Hepatocyte (in vitro differentiated cells): ENCODE measurements at regions not wholly inside any gene's neighbourhood (a gene's known extent, or its start where the extent isn't known, plus 50 kb on each side); places are given as distances from the start of the nearest gene placed in this dataset.

Experiments
- DNase-seq: peaks from one replicate; pipeline ENCODE4 v3.0.0-alpha.2; 2016; ENCODE audit warnings: low spot score
- H2AFZ ChIP-seq: fragments of 200-600 bp; sonication (generic); 2 replicates; pipeline ENCODE4 v1.6.0; 2016; ENCODE audit warnings: antibody characterized with exemption, mild to moderate bottlenecking
- H3K27ac ChIP-seq: fragments of 200-600 bp; sonication (generic); 2 replicates; pipeline ENCODE4 v1.5.1; 2016; ENCODE audit warnings: mild to moderate bottlenecking
- H3K27me3 ChIP-seq: fragments of 200-600 bp; sonication (generic); 2 replicates; pipeline ENCODE4 v1.6.1; 2016
- H3K36me3 ChIP-seq: fragments of 200-600 bp; sonication (generic); replicated peaks from 2 replicates; pipeline ENCODE4 v1.5.1; 2016; ENCODE audit warnings: low read depth; ENCODE audit not compliant: insufficient read depth
- H3K4me1 ChIP-seq: fragments of 200-600 bp; sonication (generic); 2 replicates; pipeline ENCODE4 v1.5.1; 2016; ENCODE audit warnings: mild to moderate bottlenecking, moderate library complexity; ENCODE audit not compliant: insufficient read depth
- H3K4me2 ChIP-seq: fragments of 200-600 bp; sonication (generic); 2 replicates; pipeline ENCODE4 v1.6.0; 2016
- H3K4me3 ChIP-seq: fragments of 200-600 bp; sonication (generic); 2 replicates; pipeline ENCODE4 v1.5.1; 2016; ENCODE audit warnings: mild to moderate bottlenecking
- H3K79me2 ChIP-seq: fragments of 200-600 bp; sonication (generic); 2 replicates; pipeline ENCODE4 v1.6.0; 2017; ENCODE audit warnings: mild to moderate bottlenecking
- H3K9me2 ChIP-seq: fragments of 200-600 bp; sonication (generic); replicated peaks from 2 replicates; pipeline ENCODE4 v1.6.0; 2017; ENCODE audit warnings: mild to moderate bottlenecking; ENCODE audit not compliant: insufficient read depth
- H3K9me3 ChIP-seq: fragments of 200-600 bp; sonication (generic); 2 replicates; pipeline ENCODE4 v1.5.1; 2016; ENCODE audit warnings: low read depth, mild to moderate bottlenecking
- H4K20me1 ChIP-seq: fragments of 200-600 bp; sonication (generic); 2 replicates; pipeline ENCODE4 v1.6.0; 2016; ENCODE audit warnings: mild to moderate bottlenecking; ENCODE audit not compliant: insufficient read depth, poor library complexity, severe bottlenecking
- CTCF ChIP-seq: fragments of 200-600 bp; sonication (generic); IDR thresholded peaks from 2 replicates; pipeline ENCODE4 v1.5.1; 2016; ENCODE audit warnings: antibody characterized with exemption, mild to moderate bottlenecking; ENCODE audit not compliant: poor library complexity
- EZH2 ChIP-seq: fragments of 200-600 bp; sonication (generic); IDR thresholded peaks from 2 replicates; pipeline ENCODE4 v1.6.1; 2016; ENCODE audit warnings: antibody characterized with exemption, mild to moderate bottlenecking, borderline replicate concordance
- EZH2phosphoT487 ChIP-seq: fragments of 200-600 bp; sonication (generic); IDR thresholded peaks from one replicate; pipeline ENCODE4 v1.6.1; 2018; ENCODE audit warnings: antibody characterized with exemption, mild to moderate bottlenecking, low read depth, moderate library complexity; ENCODE audit not compliant: unreplicated experiment, severe bottlenecking
- WGBS: methylation state at CpG from one replicate; pipeline ENCODE4 v1.1.6; 2016; ENCODE audit warnings: low lambda C conversion rate; ENCODE audit errors: missing lambda C conversion rate; 5-methylcytosine and 5-hydroxymethylcytosine counted together

GRCh38 chr9:100756217-100756616 is 178.3 kb downstream of the CAVIN4 start:
- Histone ChIP-seq H4K20me1 (no peaks in the 10 kb centered on the region), H2AFZ (no peak overlapping the region), H3K79me2 (no peaks in the 10 kb centered on the region), H3K9me2 (no peaks in the 10 kb centered on the region), H3K27ac (no peak overlapping the region), H3K9me3 (no peaks in the 10 kb centered on the region), H3K27me3 (no peaks in the 10 kb centered on the region), H3K4me3 (no peak overlapping the region), H3K4me2 (no peak overlapping the region), H3K36me3 (no peaks in the 10 kb centered on the region), H3K4me1 (no peaks in the 10 kb centered on the region)
- WGBS, result 74% methylated on average over 2 of the region's 2 CpGs
- DNase-seq, result no peak
- TF ChIP-seq EZH2phosphoT487, result no peak
- no peak for TF ChIP-seq CTCF
- no peak for TF ChIP-seq EZH2

GRCh38 chr9:100759215-100759614 is 181.3 kb downstream of the CAVIN4 start:
- Histone ChIP-seq H4K20me1 (no peaks in the 10 kb centered on the region), H3K9me3 (no peaks in the 10 kb centered on the region), H3K36me3 (no peaks in the 10 kb centered on the region), H3K79me2 (no peaks in the 10 kb centered on the region), H3K9me2 (no peaks in the 10 kb centered on the region), H3K27ac (no peak overlapping the region), H3K4me1 (no peaks in the 10 kb centered on the region), H2AFZ (no peak overlapping the region), H3K27me3 (no peaks in the 10 kb centered on the region), H3K4me2 (no peak overlapping the region), H3K4me3 (no peak overlapping the region)
- no peak for TF ChIP-seq CTCF
- no peak for TF ChIP-seq EZH2
- no peak for TF ChIP-seq EZH2phosphoT487
- WGBS, result 42% methylated on average over 3 of the region's 3 CpGs
- DNase-seq, result no peak

- Histone ChIP-seq H3K4me1 (no peaks in the 10 kb centered on the region), H3K4me2 (no peak overlapping the region), H3K4me3 (no peak overlapping the region), H3K9me2 (no peaks in the 10 kb centered on the region), H3K36me3 (no peaks in the 10 kb centered on the region), H2AFZ (no peak overlapping the region), H3K27ac (no peak overlapping the region), H4K20me1 (no peaks in the 10 kb centered on the region), H3K79me2 (no peaks in the 10 kb centered on the region), H3K27me3 (no peaks in the 10 kb centered on the region), H3K9me3 (no peaks in the 10 kb centered on the region)
- TF ChIP-seq EZH2phosphoT487, result no peak
- no peak for TF ChIP-seq EZH2
- no peak for TF ChIP-seq CTCF
- WGBS, result 28% methylated on average over 1 of the region's 1 CpG
- no peak for DNase-seq
These were observed 183.5 kb downstream of the CAVIN4 start for GRCh38 chr9:100761276-100761802.

GRCh38 chr9:100774326-100774725 is 196.4 kb downstream of the CAVIN4 start:
- no peaks in the 10 kb centered on the region for H3K9me3 ChIP-seq
- H3K79me2 ChIP-seq, result no peaks in the 10 kb centered on the region
- H3K4me2 ChIP-seq, result no peak overlapping the region
- TF ChIP-seq EZH2 (no peak), CTCF (no peak), EZH2phosphoT487 (no peak)
- H3K9me2 ChIP-seq, result no peaks in the 10 kb centered on the region
- H2AFZ ChIP-seq, result no peak overlapping the region
- H4K20me1 ChIP-seq, result no peaks in the 10 kb centered on the region
- 32% methylated on average over 1 of the region's 1 CpG for WGBS
- no peak for DNase-seq
- no peak overlapping the region for H3K27ac ChIP-seq
- no peak overlapping the region for H3K4me3 ChIP-seq
- H3K27me3 ChIP-seq, result no peaks in the 10 kb centered on the region
- no peaks in the 10 kb centered on the region for H3K36me3 ChIP-seq
- H3K4me1 ChIP-seq, result no peaks in the 10 kb centered on the region
